GM21423 (cell line): ENCODE measurements at regions not wholly inside any gene's neighbourhood (a gene's known extent, or its start where the extent isn't known, plus 50 kb on each side); places are given as distances from the start of the nearest gene placed in this dataset.

Experiments used
- ATAC-seq: cut with Tn5 transposase; IDR thresholded peaks from one replicate; pipeline ENCODE4 v1.9.1; 2021; ENCODE audit warnings: mild to moderate bottlenecking, moderate library complexity; ENCODE audit not compliant: unreplicated experiment

GRCh38 chr6:142500250-142500786 is 198.5 kb downstream of the ADGRG6 start:
- no peak for ATAC-seq

- no peak for ATAC-seq
Observed at GRCh38 chr6:142501795-142502194, 200.0 kb downstream of the ADGRG6 start.

GRCh38 chr6:142507065-142507464 is 205.3 kb downstream of the ADGRG6 start:
- no peak for ATAC-seq

GRCh38 chr6:142510211-142510610 is 208.4 kb downstream of the ADGRG6 start:
- ATAC-seq, result no peak

- no peak for ATAC-seq
Observed at GRCh38 chr6:142518126-142518525, 216.3 kb downstream of the ADGRG6 start.

- ATAC-seq, result no peak
Observed at GRCh38 chr6:142518761-142519160, 217.0 kb downstream of the ADGRG6 start.

GRCh38 chr6:142521791-142522190 is 220.0 kb downstream of the ADGRG6 start:
- ATAC-seq, result no peak

GRCh38 chr6:142523515-142524375 is 221.9 kb downstream of the ADGRG6 start:
- no peak for ATAC-seq

GRCh38 chr6:142530566-142530965 is 228.8 kb downstream of the ADGRG6 start:
- ATAC-seq, result no peak

- no peak for ATAC-seq
Observed at GRCh38 chr6:142531727-142532126, 229.9 kb downstream of the ADGRG6 start.

GRCh38 chr6:142534076-142534475 is 232.3 kb downstream of the ADGRG6 start:
- ATAC-seq, result no peak

GRCh38 chr6:142534484-142534883 is 232.7 kb downstream of the ADGRG6 start:
- no peak for ATAC-seq

- no peak for ATAC-seq
Observed at GRCh38 chr6:142537612-142538478, 236.0 kb downstream of the ADGRG6 start.

GRCh38 chr6:142542704-142543233 is 241.0 kb downstream of the ADGRG6 start:
- ATAC-seq, result no peak

- no peak for ATAC-seq
Observed at GRCh38 chr6:142543606-142544005, 241.8 kb downstream of the ADGRG6 start.

GRCh38 chr6:142544199-142544838 is 242.5 kb downstream of the ADGRG6 start:
- ATAC-seq, result no peak

GRCh38 chr6:142545147-142545546 is 243.3 kb downstream of the ADGRG6 start:
- no peak for ATAC-seq

- ATAC-seq, result no peak
Observed at GRCh38 chr6:142548566-142548965, 246.8 kb downstream of the ADGRG6 start.

GRCh38 chr6:142550310-142551063 is 248.7 kb downstream of the ADGRG6 start:
- no peak for ATAC-seq

- ATAC-seq, result no peak
Observed at GRCh38 chr6:142551274-142551811, 249.5 kb downstream of the ADGRG6 start.
